Endothelial cell of umbilical vein (primary cell): ENCODE measurements at regions not wholly inside any gene's neighbourhood (a gene's known extent, or its start where the extent isn't known, plus 50 kb on each side); places are given as distances from the start of the nearest gene placed in this dataset.

ENCODE experiments used
- BruUV-seq: library from RNA; stranded (reverse); fragments of 400-500 nt; replicated peaks from 2 replicates; lab custom pipeline; 2021; lab: Mats Ljungman, UMichigan
- CTCF ChIA-PET: fragments of 300-600, 350-600 bp; sonication (Branson Sonifier 250); formaldehyde crosslinking; loops from one replicate; lab custom pipeline; 2021; ENCODE audit warnings: antibody characterized with exemption, inconsistent platforms; lab: Charles Lee
- POLR2A ChIA-PET: fragments of 300-600, 350-600 bp; sonication (Branson Sonifier 250); formaldehyde crosslinking; loops from one replicate; lab custom pipeline; 2021; ENCODE audit warnings: antibody characterized with exemption, inconsistent platforms; lab: Charles Lee
- DNase-seq: peaks from one replicate; pipeline ENCODE4 v3.0.0-alpha.2; 2011; ENCODE audit warnings: low read depth, low spot score
- FAIRE-seq: peaks from 2 replicates; lab custom pipeline; 2011; peaks lifted over from hg19 to GRCh38; lab: Jason Lieb, UNC
- H2AFZ ChIP-seq: 2 replicates; pipeline ENCODE4 v1.6.0; 2012; ENCODE audit warnings: low read depth, low read length, control low read depth, inconsistent platforms
- H3K27ac ChIP-seq: 2 replicates; pipeline ENCODE4 v1.5.1; 2011; ENCODE audit warnings: low read depth, mild to moderate bottlenecking, control low read depth, low read length, moderate library complexity; ENCODE audit not compliant: insufficient read depth
- H3K27me3 ChIP-seq, 2 experiments: 2 replicates each; pipeline versions ENCODE4 v1.6.0 to v1.6.1; 2011; ENCODE audit warnings: low read length in 2 of 2, mixed read lengths in 1 of 2; ENCODE audit not compliant: control insufficient read depth in 2 of 2, insufficient read depth in 2 of 2
- H3K36me3 ChIP-seq, 2 experiments: 2 replicates in 1 of 2; 3 replicates in 1 of 2; pipeline ENCODE4 v1.5.1; 2011; ENCODE audit warnings: low read length in 2 of 2, mild to moderate bottlenecking in 1 of 2, moderate library complexity in 1 of 2; ENCODE audit not compliant: control insufficient read depth in 2 of 2, insufficient read depth in 2 of 2; ENCODE audit errors: extremely low read depth in 1 of 2
- H3K4me1 ChIP-seq: 3 replicates; pipeline ENCODE4 v1.5.1; 2011; ENCODE audit warnings: mild to moderate bottlenecking, low read length; ENCODE audit not compliant: control insufficient read depth, insufficient read depth; ENCODE audit errors: extremely low read depth
- H3K4me2 ChIP-seq: 2 replicates; pipeline ENCODE4 v1.6.1; 2011; ENCODE audit warnings: low read length, control low read depth, mixed read lengths; ENCODE audit not compliant: insufficient read depth
- H3K4me3 ChIP-seq, 3 experiments: fragments of 200-600 bp in 1 of 3; sonication (generic), shearing (Covaris generic) in 1 of 3; replicated peaks in 1 of 3; 2 replicates each; pipeline ENCODE4 v1.5.1; 2011 to 2016; ENCODE audit warnings: control low read depth in 3 of 3, low read length in 3 of 3, mild to moderate bottlenecking in 2 of 3, inconsistent platforms in 1 of 3, low read depth in 1 of 3, moderate library complexity in 1 of 3; ENCODE audit not compliant: insufficient read depth in 1 of 3
- H3K79me2 ChIP-seq: 2 replicates; pipeline ENCODE4 v1.6.0; 2012; ENCODE audit warnings: low read length, inconsistent platforms; ENCODE audit not compliant: control insufficient read depth, insufficient read depth
- H3K9ac ChIP-seq: replicated peaks from 2 replicates; pipeline ENCODE3; 2011; ENCODE audit warnings: low read length, control low read depth; ENCODE audit not compliant: insufficient read depth; ENCODE audit errors: extremely low read depth
- H3K9me1 ChIP-seq: replicated peaks from 3 replicates; pipeline ENCODE4 v1.6.0; 2011; ENCODE audit warnings: mild to moderate bottlenecking, low read length; ENCODE audit not compliant: control insufficient read depth, insufficient read depth; ENCODE audit errors: extremely low read depth
- H3K9me3 ChIP-seq: replicated peaks from 2 replicates; pipeline ENCODE4 v1.5.1; 2012; ENCODE audit warnings: low read length, inconsistent platforms; ENCODE audit not compliant: control insufficient read depth, insufficient read depth
- H4K20me1 ChIP-seq: replicated peaks from 2 replicates; pipeline ENCODE3; 2011; ENCODE audit warnings: mild to moderate bottlenecking, low read length; ENCODE audit not compliant: control insufficient read depth, insufficient read depth; ENCODE audit errors: extremely low read depth
- EZH2 ChIP-seq: IDR thresholded peaks from 2 replicates; pipeline ENCODE4 v1.6.1; 2012; ENCODE audit warnings: borderline replicate concordance, low read depth, mild to moderate bottlenecking, moderate library complexity, low read length, inconsistent platforms; ENCODE audit not compliant: severe bottlenecking
- FOS ChIP-seq: IDR thresholded peaks from 2 replicates; pipeline ENCODE4 v1.6.1; 2011; ENCODE audit warnings: mild to moderate bottlenecking, low read length, moderate library complexity, borderline replicate concordance; ENCODE audit not compliant: insufficient read depth
- GATA2 ChIP-seq: IDR thresholded peaks from 2 replicates; pipeline ENCODE4 v1.7.0; 2011; ENCODE audit warnings: low read depth, mild to moderate bottlenecking, moderate library complexity, mixed read lengths, low read length; ENCODE audit not compliant: insufficient read length, insufficient read depth
- JUN ChIP-seq: IDR thresholded peaks from 2 replicates; pipeline ENCODE4 v1.6.1; 2011; ENCODE audit warnings: borderline replicate concordance, low read depth; ENCODE audit not compliant: insufficient read length, insufficient read depth
- MAX ChIP-seq: IDR thresholded peaks from 2 replicates; pipeline ENCODE4 v1.6.1; 2011; ENCODE audit not compliant: insufficient read depth, insufficient read length
- MYC ChIP-seq: IDR thresholded peaks from one replicate; pipeline ENCODE4 v1.6.1; 2011; ENCODE audit warnings: mild to moderate bottlenecking, low read depth, low read length
- POLR2A ChIP-seq: IDR thresholded peaks from 2 replicates; pipeline ENCODE4 v1.6.1; 2012; ENCODE audit warnings: low read depth, mild to moderate bottlenecking, control low read depth, low read length
- POLR2AphosphoS5 ChIP-seq: IDR thresholded peaks from 2 replicates; pipeline ENCODE4 v1.6.1; 2012; ENCODE audit warnings: low read depth, mild to moderate bottlenecking, control low read depth, low read length, moderate library complexity; ENCODE audit not compliant: insufficient read depth
- dilution Hi-C: fragments of 300-500 bp; cut with MboI; formaldehyde crosslinking; loops from one replicate; pipeline ENCODE4 v1.15.0; 2019; ENCODE audit warnings: low sequenced_read_pairs; ENCODE audit not compliant: extremely low pct_ligation_motif_present
- intact Hi-C: fragments of 100-400 bp; cut with micrococcal nuclease; formaldehyde crosslinking; loops from one replicate; pipeline ENCODE4 v1.10.0; 2022
- TF ChIP-seq, protein P1 (sequence below), 2 donors: IDR thresholded peaks; 1 replicate in 1 of 2; 2 replicates in 1 of 2; pipeline ENCODE4 v1.5.1; 2011; ENCODE audit warnings: low read length in 2 of 2, mild to moderate bottlenecking in 2 of 2, moderate library complexity in 2 of 2, control low read depth in 1 of 2, inconsistent platforms in 1 of 2, low read depth in 1 of 2; ENCODE audit not compliant: insufficient read depth in 1 of 2; ENCODE audit errors: extremely low read depth in 1 of 2

DNA sequence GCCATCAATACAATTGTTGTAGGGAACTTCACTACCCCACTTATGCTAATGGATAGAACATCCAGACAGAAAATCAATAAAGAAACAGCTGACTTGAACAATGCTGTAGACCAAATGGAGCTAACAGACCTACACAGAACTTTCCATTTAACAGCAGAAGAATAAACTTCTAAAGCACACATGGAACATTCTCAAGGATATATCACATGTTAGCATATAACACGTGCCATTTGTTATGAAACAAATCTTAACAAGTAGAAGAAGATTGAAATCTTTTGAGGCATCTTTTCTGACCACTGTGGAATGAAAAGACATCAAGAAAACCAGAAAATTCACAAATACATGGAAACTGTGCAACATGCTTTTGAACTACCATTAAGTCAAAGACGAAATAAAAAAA, 62.5 kb upstream of the RNU6-8 start:
- H3K9ac ChIP-seq, result no peak overlapping the region
- TF ChIP-seq POLR2AphosphoS5 (no peak), JUN (no peak), GATA2 (no peak), FOS (no peak), MYC (no peak), MAX (no peak), EZH2 (no peak), POLR2A (no peak)
- TF ChIP-seq, protein P1, sequence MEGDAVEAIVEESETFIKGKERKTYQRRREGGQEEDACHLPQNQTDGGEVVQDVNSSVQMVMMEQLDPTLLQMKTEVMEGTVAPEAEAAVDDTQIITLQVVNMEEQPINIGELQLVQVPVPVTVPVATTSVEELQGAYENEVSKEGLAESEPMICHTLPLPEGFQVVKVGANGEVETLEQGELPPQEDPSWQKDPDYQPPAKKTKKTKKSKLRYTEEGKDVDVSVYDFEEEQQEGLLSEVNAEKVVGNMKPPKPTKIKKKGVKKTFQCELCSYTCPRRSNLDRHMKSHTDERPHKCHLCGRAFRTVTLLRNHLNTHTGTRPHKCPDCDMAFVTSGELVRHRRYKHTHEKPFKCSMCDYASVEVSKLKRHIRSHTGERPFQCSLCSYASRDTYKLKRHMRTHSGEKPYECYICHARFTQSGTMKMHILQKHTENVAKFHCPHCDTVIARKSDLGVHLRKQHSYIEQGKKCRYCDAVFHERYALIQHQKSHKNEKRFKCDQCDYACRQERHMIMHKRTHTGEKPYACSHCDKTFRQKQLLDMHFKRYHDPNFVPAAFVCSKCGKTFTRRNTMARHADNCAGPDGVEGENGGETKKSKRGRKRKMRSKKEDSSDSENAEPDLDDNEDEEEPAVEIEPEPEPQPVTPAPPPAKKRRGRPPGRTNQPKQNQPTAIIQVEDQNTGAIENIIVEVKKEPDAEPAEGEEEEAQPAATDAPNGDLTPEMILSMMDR (IDR thresholded peaks at IDR 0.05; ENCODE audit: extremely low read depth in 1 of 2, insufficient read depth in 1 of 2, low read depth in 1 of 2, low read length in 2 of 2), result no peak
- DNase-seq (no peak), FAIRE-seq (no peak)
- H2AFZ ChIP-seq, result no peak overlapping the region
- H3K27me3 ChIP-seq, result peaks cover 0 to 3% of the 10 kb centered on the region in 2 experiments
- no peaks in the 10 kb centered on the region for H3K79me2 ChIP-seq
- no peak overlapping the region for H3K27ac ChIP-seq
- no peaks in the 10 kb centered on the region for H3K9me1 ChIP-seq
- no peaks in the 10 kb centered on the region for H3K36me3 ChIP-seq
- no peak overlapping the region for H3K4me3 ChIP-seq
- intact Hi-C loops (no loop called here), dilution Hi-C loops (no loop called here)
- ChIA-PET POLR2A (no interaction called here), CTCF (interaction anchor here (0.6 to 1.7 kb wide), 3 partner anchors 11 to 439 kb away, joined by 3 to 6 read pairs (median 3); no protein-coding TSS in a partner anchor)
- no peaks in the 10 kb centered on the region for H3K4me1 ChIP-seq
- H3K9me3 ChIP-seq, result no peaks in the 10 kb centered on the region
- H3K4me2 ChIP-seq, result no peak overlapping the region
- no TSS peak for BruUV-seq
- H4K20me1 ChIP-seq, result no peaks in the 10 kb centered on the region
